Stomach (tissue), 8 donors: ENCODE measurements at regions not wholly inside any gene's neighbourhood (a gene's known extent, or its start where the extent isn't known, plus 50 kb on each side); places are given as distances from the start of the nearest gene placed in this dataset.

Source experiments
- DNase-seq, 2 donors: peaks; one replicate each; pipeline versions ENCODE4 v3.0.0 to v3.0.0-alpha.2; 2013 to 2019
- H3K27ac ChIP-seq, 5 donors: fragments of 200-600 bp in 4 of 5; sonication (generic) in 4 of 5; one replicate each; pipeline ENCODE4 v1.5.1; 2013 to 2019; ENCODE audit warnings: mild to moderate bottlenecking in 1 of 5, moderate library complexity in 1 of 5
- H3K27me3 ChIP-seq, 3 donors: fragments of 200-600 bp; sonication (generic); one replicate each; pipeline ENCODE4 v1.5.1; 2017 to 2019; ENCODE audit warnings: mixed run types in 1 of 3
- H3K36me3 ChIP-seq, 4 donors: fragments of 200-600 bp; sonication (generic); 1 replicate in 3 of 4; 2 replicates in 1 of 4; pipeline ENCODE4 v1.5.1; 2016 to 2019
- H3K4me1 ChIP-seq, 4 donors: fragments of 200-600 bp; sonication (generic); one replicate each; pipeline ENCODE4 v1.5.1; 2016 to 2019
- H3K4me3 ChIP-seq, 4 donors: fragments of 200-600 bp; sonication (generic) in 3 of 4; one replicate each; pipeline ENCODE4 v1.5.1; 2016 to 2019; ENCODE audit warnings: mild to moderate bottlenecking in 1 of 4
- H3K9me3 ChIP-seq, 4 donors: fragments of 200-600 bp; sonication (generic); one replicate each; pipeline ENCODE4 v1.5.1; 2016 to 2019
- CTCF ChIP-seq, 7 experiments: fragments of 450-650 bp in 4 of 7; fragments of 200-600 bp in 3 of 7; sonication (generic) in 3 of 7; IDR thresholded peaks; one replicate each; pipeline ENCODE4 v1.5.1; 2016 to 2019; ENCODE audit warnings: antibody characterized with exemption in 7 of 7, control low read depth in 2 of 7, mild to moderate bottlenecking in 1 of 7
- EP300 ChIP-seq: sonication (generic); formaldehyde crosslinking; IDR thresholded peaks from one replicate; pipeline ENCODE4 v1.6.1; 2017; ENCODE audit warnings: antibody characterized with exemption
- POLR2A ChIP-seq, 4 donors: fragments of 450-650 bp; IDR thresholded peaks; one replicate each; pipeline ENCODE4 v1.6.1; 2016; ENCODE audit warnings: antibody characterized with exemption in 4 of 4, control low read depth in 2 of 4, mild to moderate bottlenecking in 1 of 4, moderate library complexity in 1 of 4
- POLR2AphosphoS5 ChIP-seq, 3 donors: sonication (generic); formaldehyde crosslinking; IDR thresholded peaks; one replicate each; pipeline ENCODE4 v1.6.1; 2016; ENCODE audit warnings: antibody characterized with exemption in 3 of 3
- WGBS, 5 donors: extraction: QIAGEN DNeasy Blood & Tissue Kit in 3 of 5; methylation state at CpG; one replicate each; pipeline versions ENCODE4 v1.1.5 to v1.1.7; 2013 to 2018; 5-methylcytosine and 5-hydroxymethylcytosine counted together
- intact Hi-C: fragments of 100-400 bp; cut with DNase I; formaldehyde crosslinking; loops from one replicate; pipeline ENCODE4 v1.15.1; 2023; ENCODE audit warnings: low total_unique reads
- donor health status: healthy with polysubstance abuse.
- donor health status: Bipolar disorder and iron deficiency.
- donor health status: healthy.

- Histone ChIP-seq H3K9me3 (no peaks in the 10 kb centered on the region), H3K4me3 (no peak overlapping the region), H3K36me3 (no peaks in the 10 kb centered on the region), H3K4me1 (no peaks in the 10 kb centered on the region), H3K27ac (no peak overlapping the region), H3K27me3 (no peaks in the 10 kb centered on the region)
- no peak for TF ChIP-seq CTCF (IDR thresholded peaks at IDR 0.05)
- TF ChIP-seq POLR2AphosphoS5 (IDR thresholded peaks at IDR 0.05): no peak
- peak in 1 of 2 donors; percentile 50 for DNase-seq
- WGBS, 5 donors: 55 to 69% (median 66%) methylated on average over 4 of the region's 4 CpGs
- intact Hi-C loops: no loop called here
Observed at GRCh38 chr4:113849771-113850170, 88.2 kb upstream of the CAMK2D start.

GRCh38 chr4:113847710-113848109 lies 86.2 kb upstream of the CAMK2D start:
- no peak for TF ChIP-seq CTCF (IDR thresholded peaks at IDR 0.05)
- no peak for TF ChIP-seq POLR2A (IDR thresholded peaks at IDR 0.05)
- TF ChIP-seq POLR2AphosphoS5 (IDR thresholded peaks at IDR 0.05): no peak
- no peak for TF ChIP-seq EP300
- H3K27ac ChIP-seq: no peak overlapping the region
- no peaks in the 10 kb centered on the region for H3K4me1 ChIP-seq
- H3K4me3 ChIP-seq: no peak overlapping the region
- intact Hi-C loops: no loop called here
- H3K9me3 ChIP-seq: no peaks in the 10 kb centered on the region
- 74 to 94% (median 82%) methylated on average over 5 of the region's 5 CpGs for WGBS, 5 donors
- H3K27me3 ChIP-seq: no peaks in the 10 kb centered on the region
- DNase-seq: no peak
- H3K36me3 ChIP-seq: no peaks in the 10 kb centered on the region

GRCh38 chr4:113846433-113846832 lies 84.9 kb upstream of the CAMK2D start:
- TF ChIP-seq POLR2A (IDR thresholded peaks at IDR 0.05): no peak
- TF ChIP-seq EP300: no peak
- no peak for TF ChIP-seq POLR2AphosphoS5 (IDR thresholded peaks at IDR 0.05)
- no peak for TF ChIP-seq CTCF (IDR thresholded peaks at IDR 0.05)
- Histone ChIP-seq H3K36me3 (no peaks in the 10 kb centered on the region), H3K27ac (no peak overlapping the region), H3K4me1 (no peaks in the 10 kb centered on the region), H3K4me3 (no peak overlapping the region), H3K27me3 (no peaks in the 10 kb centered on the region), H3K9me3 (no peaks in the 10 kb centered on the region)
- intact Hi-C loops: no loop called here
- DNase-seq: no peak
- WGBS, 5 donors: 89 to 98% (median 96%) methylated on average over 4 of the region's 4 CpGs

GRCh38 chr4:113845138-113845537 lies 83.6 kb upstream of the CAMK2D start:
- TF ChIP-seq POLR2A (IDR thresholded peaks at IDR 0.05) (no peak), POLR2AphosphoS5 (IDR thresholded peaks at IDR 0.05) (no peak), EP300 (no peak), CTCF (IDR thresholded peaks at IDR 0.05) (no peak)
- no peak for DNase-seq
- intact Hi-C loops: no loop called here
- Histone ChIP-seq H3K27ac (no peak overlapping the region), H3K9me3 (no peaks in the 10 kb centered on the region), H3K27me3 (no peaks in the 10 kb centered on the region), H3K4me1 (no peaks in the 10 kb centered on the region), H3K4me3 (no peak overlapping the region), H3K36me3 (no peaks in the 10 kb centered on the region)
- 81 to 89% (median 86%) methylated on average over 5 of the region's 5 CpGs for WGBS, 5 donors
